Liver (tissue), 8 donors: ENCODE measurements at regions not wholly inside any gene's neighbourhood (a gene's known extent, or its start where the extent isn't known, plus 50 kb on each side); places are given as distances from the start of the nearest gene placed in this dataset.

ENCODE experiments used
- DNase-seq: peaks from one replicate; pipeline ENCODE4 v3.0.0-alpha.2; 2017; ENCODE audit warnings: low spot score
- H3K27ac ChIP-seq, 2 donors: one replicate each; pipeline ENCODE4 v1.7.0; 2013; ENCODE audit warnings: inconsistent platforms in 2 of 2, low read length in 2 of 2, control low read depth in 1 of 2, low read depth in 1 of 2, mild to moderate bottlenecking in 1 of 2
- H3K27me3 ChIP-seq, 4 donors: one replicate each; pipeline versions ENCODE4 v1.6.1 to v1.7.0; 2013; ENCODE audit warnings: low read length in 3 of 4, inconsistent platforms in 1 of 4, mild to moderate bottlenecking in 1 of 4, moderate library complexity in 1 of 4; ENCODE audit not compliant: control insufficient read depth in 4 of 4, insufficient read depth in 4 of 4
- H3K36me3 ChIP-seq, 4 donors: one replicate each; pipeline versions ENCODE4 v1.6.1 to v1.7.0; 2013; ENCODE audit warnings: low read length in 3 of 4, mild to moderate bottlenecking in 3 of 4, low read depth in 1 of 4, moderate library complexity in 1 of 4; ENCODE audit not compliant: control insufficient read depth in 4 of 4, insufficient read depth in 3 of 4
- H3K4me1 ChIP-seq, 4 donors: one replicate each; pipeline versions ENCODE4 v1.6.1 to v1.7.0; 2013; ENCODE audit warnings: low read length in 3 of 4, mild to moderate bottlenecking in 3 of 4, moderate library complexity in 1 of 4; ENCODE audit not compliant: control insufficient read depth in 4 of 4, insufficient read depth in 4 of 4
- H3K4me3 ChIP-seq, 3 donors: one replicate each; pipeline versions ENCODE4 v1.6.1 to v1.7.0; 2013; ENCODE audit warnings: low read length in 3 of 3, control low read depth in 1 of 3, low read depth in 1 of 3, mild to moderate bottlenecking in 1 of 3
- H3K9ac ChIP-seq, 2 donors: one replicate each; pipeline ENCODE4 v1.7.0; 2013; ENCODE audit warnings: low read length in 2 of 2, mild to moderate bottlenecking in 2 of 2, moderate library complexity in 2 of 2, control low read depth in 1 of 2, low read depth in 1 of 2
- H3K9me3 ChIP-seq, 4 donors: one replicate each; pipeline versions ENCODE4 v1.6.1 to v1.7.0; 2013; ENCODE audit warnings: low read length in 3 of 4; ENCODE audit not compliant: control insufficient read depth in 4 of 4
- ATF3 ChIP-seq: IDR thresholded peaks from 2 replicates; pipeline ENCODE4 v1.6.1; 2016; ENCODE audit warnings: antibody characterized with exemption
- CTCF ChIP-seq: fragments of 150-350 bp; IDR thresholded peaks from 2 replicates; pipeline ENCODE4 v1.5.1; 2017; ENCODE audit warnings: improper control_type of control experiment, low read depth, low read length; ENCODE audit not compliant: missing input control
- EGR1 ChIP-seq, 2 donors: IDR thresholded peaks; 2 replicates each; pipeline ENCODE4 v1.6.1; 2016 to 2018; ENCODE audit warnings: antibody characterized with exemption in 2 of 2, low read depth in 2 of 2
- FOXA1 ChIP-seq: IDR thresholded peaks from 2 replicates; pipeline ENCODE4 v1.6.1; 2016; ENCODE audit warnings: antibody characterized with exemption
- FOXA2 ChIP-seq: IDR thresholded peaks from 2 replicates; pipeline ENCODE4 v1.6.1; 2016; ENCODE audit warnings: antibody characterized with exemption
- GABPA ChIP-seq, 2 donors: IDR thresholded peaks in 1 of 2; conservative IDR thresholded peaks in 1 of 2; 2 replicates each; pipeline ENCODE4 v1.6.1; 2016; ENCODE audit warnings: antibody characterized with exemption in 2 of 2, mild to moderate bottlenecking in 1 of 2, moderate library complexity in 1 of 2
- HNF4A ChIP-seq, 2 donors: conservative IDR thresholded peaks; 2 replicates each; pipeline ENCODE4 v1.6.1; 2016; ENCODE audit warnings: antibody characterized with exemption in 2 of 2, mild to moderate bottlenecking in 2 of 2
- HNF4G ChIP-seq: IDR thresholded peaks from 2 replicates; pipeline ENCODE4 v1.6.1; 2016; ENCODE audit warnings: antibody characterized with exemption
- JUND ChIP-seq, 2 donors: IDR thresholded peaks; 2 replicates each; pipeline ENCODE4 v1.6.1; 2016; ENCODE audit warnings: antibody characterized with exemption in 2 of 2
- MAX ChIP-seq: IDR thresholded peaks from 2 replicates; pipeline ENCODE4 v1.6.1; 2016; ENCODE audit warnings: antibody characterized with exemption
- NR2F2 ChIP-seq: IDR thresholded peaks from 2 replicates; pipeline ENCODE4 v1.6.1; 2016; ENCODE audit warnings: antibody characterized with exemption
- RAD21 ChIP-seq, 2 donors: IDR thresholded peaks; 2 replicates each; pipeline ENCODE4 v1.6.1; 2016; ENCODE audit warnings: antibody characterized with exemption in 2 of 2, mild to moderate bottlenecking in 2 of 2
- REST ChIP-seq: IDR thresholded peaks from 2 replicates; pipeline ENCODE4 v1.6.1; 2016; ENCODE audit warnings: antibody characterized with exemption, mild to moderate bottlenecking
- RXRA ChIP-seq, 2 donors: IDR thresholded peaks; 2 replicates each; pipeline ENCODE4 v1.6.1; 2017 to 2018; ENCODE audit warnings: antibody characterized with exemption in 2 of 2, mild to moderate bottlenecking in 1 of 2
- SP1 ChIP-seq: IDR thresholded peaks from 2 replicates; pipeline ENCODE4 v1.6.1; 2018; ENCODE audit warnings: antibody characterized with exemption, mild to moderate bottlenecking
- TAF1 ChIP-seq: conservative IDR thresholded peaks from 2 replicates; pipeline ENCODE4 v1.6.1; 2016; ENCODE audit warnings: antibody characterized with exemption, mild to moderate bottlenecking
- YY1 ChIP-seq: IDR thresholded peaks from 2 replicates; pipeline ENCODE4 v1.6.1; 2016; ENCODE audit warnings: antibody characterized with exemption, mild to moderate bottlenecking
- WGBS: extraction: QIAGEN DNeasy Blood & Tissue Kit; methylation state at CpG from one replicate; pipeline ENCODE4 v1.1.7; 2013; 5-methylcytosine and 5-hydroxymethylcytosine counted together
- donor health status: healthy.
- donor health status: healthy.
- donor health status: healthy.
- donor health status: healthy.
- donor health status: healthy.

DNA sequence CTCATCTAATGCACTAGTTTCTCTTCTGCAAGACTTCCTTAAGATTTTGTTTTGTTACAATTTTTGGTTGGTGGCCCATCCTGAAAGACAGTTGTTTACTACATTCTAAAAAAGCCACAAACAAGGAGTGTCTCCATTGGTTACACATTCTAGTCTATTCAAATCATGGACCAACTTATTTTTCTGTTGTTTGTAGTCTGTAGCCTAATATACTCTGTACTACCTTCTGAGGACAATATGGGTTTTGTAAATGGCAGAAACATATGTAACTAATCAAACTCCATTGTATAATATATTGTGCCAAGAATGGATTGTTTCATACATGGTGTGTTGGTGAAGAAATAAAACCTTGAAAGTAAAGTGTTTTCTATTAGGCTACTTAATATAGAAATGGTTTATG is 79.5 kb upstream of the DHX40 start:
- H3K9ac ChIP-seq = no peak overlapping the region
- H3K4me1 ChIP-seq = no peaks in the 10 kb centered on the region
- no peaks in the 10 kb centered on the region for H3K36me3 ChIP-seq
- no peaks in the 10 kb centered on the region for H3K27me3 ChIP-seq
- DNase-seq = no peak
- TF ChIP-seq HNF4A (conservative IDR thresholded peaks at IDR 0.05) (no peak), REST (no peak), HNF4G (no peak), FOXA2 (no peak), MAX (no peak)
- H3K4me3 ChIP-seq = no peak overlapping the region
- H3K9me3 ChIP-seq = no peaks in the 10 kb centered on the region
- H3K27ac ChIP-seq = no peak overlapping the region

DNA sequence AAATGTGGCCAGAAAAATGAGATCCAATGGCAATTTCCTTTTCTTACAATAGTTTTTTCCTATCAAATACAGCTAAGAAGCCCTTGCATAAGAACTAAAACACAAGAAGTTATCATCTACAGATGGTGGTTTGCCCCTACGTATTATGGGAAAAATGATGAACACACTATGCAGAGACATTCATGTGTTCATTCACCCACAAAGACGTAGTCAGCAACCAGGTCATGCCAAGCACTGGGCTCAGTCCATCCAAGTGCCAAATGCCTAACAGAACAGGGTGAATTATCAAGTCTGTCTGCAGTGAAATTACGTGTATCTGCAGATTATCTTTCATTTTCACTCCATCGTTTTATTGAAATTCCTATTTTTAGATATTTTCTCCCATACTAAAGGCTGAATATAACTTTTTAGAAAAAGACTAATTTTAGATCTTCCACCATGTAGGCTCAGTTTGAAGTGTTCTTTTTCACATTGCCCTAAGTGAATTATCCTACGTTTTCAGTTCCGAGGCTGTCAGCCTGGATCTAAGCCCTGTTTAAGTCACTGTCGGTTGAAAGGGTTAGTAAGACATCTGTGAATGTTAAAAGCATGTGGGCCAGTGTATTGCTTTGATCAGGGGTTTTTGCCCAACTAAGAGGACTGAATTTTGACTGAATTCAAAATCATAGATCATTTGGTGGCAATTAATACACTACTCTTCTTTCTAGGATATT is 78.1 kb upstream of the DHX40 start:
- Histone ChIP-seq H3K27ac (no peak overlapping the region), H3K36me3 (no peaks in the 10 kb centered on the region), H3K27me3 (no peaks in the 10 kb centered on the region), H3K4me1 (no peaks in the 10 kb centered on the region), H3K9me3 (no peaks in the 10 kb centered on the region), H3K4me3 (no peak overlapping the region), H3K9ac (no peak overlapping the region)
- TF ChIP-seq ATF3 (no peak), JUND (IDR thresholded peaks at IDR 0.05) (no peak), NR2F2 (no peak), FOXA1 (no peak)
- DNase-seq = no peak
- WGBS = 89% methylated on average over 7 of the region's 7 CpGs

GRCh38 chr17:59488805-59489204 is 76.6 kb upstream of the DHX40 start:
- Histone ChIP-seq H3K27ac (no peak overlapping the region), H3K4me3 (no peak overlapping the region), H3K27me3 (no peaks in the 10 kb centered on the region), H3K9me3 (no peaks in the 10 kb centered on the region), H3K4me1 (no peaks in the 10 kb centered on the region), H3K36me3 (no peaks in the 10 kb centered on the region), H3K9ac (no peak overlapping the region)
- no peak for DNase-seq
- no peak for TF ChIP-seq ATF3
- no peak for TF ChIP-seq SP1
- no peak for TF ChIP-seq YY1
- TF ChIP-seq EGR1 (IDR thresholded peaks at IDR 0.05; ENCODE audit: low read depth in 2 of 2) = no peak
- no peak for TF ChIP-seq FOXA2
- no peak for TF ChIP-seq NR2F2
- no peak for TF ChIP-seq GABPA (IDR thresholded peaks at IDR 0.05 in 1 of 2, conservative IDR thresholded peaks at IDR 0.05 in 1 of 2)
- TF ChIP-seq REST = no peak
- TF ChIP-seq MAX = no peak
- no peak for TF ChIP-seq TAF1
- no peak for TF ChIP-seq JUND (IDR thresholded peaks at IDR 0.05)
- no peak for TF ChIP-seq FOXA1
- no peak for TF ChIP-seq RXRA (IDR thresholded peaks at IDR 0.05)
- TF ChIP-seq RAD21 (IDR thresholded peaks at IDR 0.05) = no peak
- TF ChIP-seq HNF4G = no peak
- TF ChIP-seq HNF4A (conservative IDR thresholded peaks at IDR 0.05) = no peak
- no peak for TF ChIP-seq CTCF
- 97% methylated on average over 5 of the region's 5 CpGs for WGBS
